Astrocyte (in vitro differentiated cells and primary cell): ENCODE measurements at regions not wholly inside any gene's neighbourhood (a gene's known extent, or its start where the extent isn't known, plus 50 kb on each side); places are given as distances from the start of the nearest gene placed in this dataset.

Source experiments
- EZH2 ChIP-seq: IDR thresholded peaks from 2 replicates; pipeline ENCODE4 v1.6.1; 2012; ENCODE audit warnings: mild to moderate bottlenecking, low read length, inconsistent platforms; ENCODE audit not compliant: insufficient read depth
- TF ChIP-seq, protein P1 (sequence below): IDR thresholded peaks from 2 replicates; pipeline ENCODE4 v1.5.1; 2011; ENCODE audit warnings: low read depth, mild to moderate bottlenecking, inconsistent platforms, low read length, moderate library complexity; ENCODE audit not compliant: insufficient read depth

DNA sequence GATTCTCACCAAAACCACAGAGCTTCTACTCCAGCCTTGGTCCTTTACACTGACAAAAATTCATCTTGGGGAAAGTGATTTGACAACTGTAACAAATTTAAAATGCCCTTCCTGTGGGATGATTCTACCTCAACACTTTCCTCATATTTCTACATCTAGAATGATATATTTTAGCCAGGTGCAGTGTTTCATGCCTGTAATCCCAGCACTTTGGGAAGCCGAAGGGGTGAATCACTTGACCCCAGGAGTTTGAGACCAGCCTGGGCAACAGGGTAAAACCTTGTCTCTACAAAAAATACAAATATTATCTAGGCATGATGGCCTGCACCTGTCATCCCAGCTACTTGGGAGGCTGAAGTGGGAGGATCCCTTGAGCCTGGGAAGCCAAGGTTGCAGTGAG is 408.6 kb downstream of the CDH7 start:
- TF ChIP-seq, protein P1, sequence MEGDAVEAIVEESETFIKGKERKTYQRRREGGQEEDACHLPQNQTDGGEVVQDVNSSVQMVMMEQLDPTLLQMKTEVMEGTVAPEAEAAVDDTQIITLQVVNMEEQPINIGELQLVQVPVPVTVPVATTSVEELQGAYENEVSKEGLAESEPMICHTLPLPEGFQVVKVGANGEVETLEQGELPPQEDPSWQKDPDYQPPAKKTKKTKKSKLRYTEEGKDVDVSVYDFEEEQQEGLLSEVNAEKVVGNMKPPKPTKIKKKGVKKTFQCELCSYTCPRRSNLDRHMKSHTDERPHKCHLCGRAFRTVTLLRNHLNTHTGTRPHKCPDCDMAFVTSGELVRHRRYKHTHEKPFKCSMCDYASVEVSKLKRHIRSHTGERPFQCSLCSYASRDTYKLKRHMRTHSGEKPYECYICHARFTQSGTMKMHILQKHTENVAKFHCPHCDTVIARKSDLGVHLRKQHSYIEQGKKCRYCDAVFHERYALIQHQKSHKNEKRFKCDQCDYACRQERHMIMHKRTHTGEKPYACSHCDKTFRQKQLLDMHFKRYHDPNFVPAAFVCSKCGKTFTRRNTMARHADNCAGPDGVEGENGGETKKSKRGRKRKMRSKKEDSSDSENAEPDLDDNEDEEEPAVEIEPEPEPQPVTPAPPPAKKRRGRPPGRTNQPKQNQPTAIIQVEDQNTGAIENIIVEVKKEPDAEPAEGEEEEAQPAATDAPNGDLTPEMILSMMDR: no peak
- TF ChIP-seq EZH2: no peak
